Epithelial cell of prostate (primary cell): ENCODE measurements at regions not wholly inside any gene's neighbourhood (a gene's known extent, or its start where the extent isn't known, plus 50 kb on each side); places are given as distances from the start of the nearest gene placed in this dataset.

Experiments used
- DNase-seq: peaks from one replicate; pipeline ENCODE4 v3.0.0-alpha.2; 2011; ENCODE audit warnings: low read depth, low spot score
- H3K27ac ChIP-seq: fragments of 450-650 bp; 2 replicates; pipeline ENCODE4 v1.5.1; 2017; ENCODE audit warnings: mild to moderate bottlenecking

GRCh38 chr3:193187070-193187722, 53.8 kb upstream of the PLAAT1 start:
- no peak overlapping the region for H3K27ac ChIP-seq
- no peak for DNase-seq

DNA sequence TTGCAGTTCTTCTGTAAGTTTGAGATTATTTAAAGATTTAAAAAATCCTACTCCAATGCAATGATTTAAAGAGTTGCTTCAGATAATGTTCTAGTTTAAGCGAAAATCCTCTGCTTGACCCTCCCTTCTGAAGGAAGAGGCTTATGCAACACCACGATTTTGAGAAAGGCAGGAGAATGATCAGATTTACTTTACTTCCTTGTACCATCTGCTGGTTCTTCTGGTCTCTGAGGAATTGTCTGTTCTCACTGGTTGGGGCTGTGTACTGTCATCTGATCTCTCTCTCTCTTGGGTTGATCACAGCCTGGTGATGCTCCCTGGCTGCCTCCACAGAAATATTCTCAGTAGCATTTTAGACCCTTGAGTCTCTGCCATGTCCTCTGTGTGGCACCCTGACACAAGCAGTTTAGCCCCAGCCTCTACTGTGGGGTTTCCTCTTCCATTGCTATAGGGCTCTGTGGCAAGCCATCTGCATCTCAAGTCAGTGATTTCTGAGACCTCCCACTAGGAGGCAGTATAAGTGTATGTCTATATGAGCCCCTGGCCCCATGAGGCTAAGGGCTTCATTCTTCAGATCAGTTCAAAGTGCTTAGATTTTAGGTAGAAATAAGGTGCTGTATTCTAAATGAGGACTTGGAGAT, 50.8 kb upstream of the PLAAT1 start:
- DNase-seq = no peak
- H3K27ac ChIP-seq = no peak overlapping the region
